ENCODE measurements at regions not wholly inside any gene's neighbourhood (a gene's known extent, or its start where the extent isn't known, plus 50 kb on each side); places are given as distances from the start of the nearest gene placed in this dataset.

- TF ChIP-seq CTCF (IDR thresholded peaks at IDR 0.05; ENCODE audit: extremely low read depth in 1 of 2, insufficient read depth in 1 of 2, low read depth in 1 of 2, low read length in 2 of 2) (no peak), POLR2A (IDR thresholded peaks at IDR 0.05; ENCODE audit: low read depth, low read length) (no peak)
Measured at GRCh38 chr21:38959692-38960061, 153.9 kb downstream of the ETS2 start.

Measured in endothelial cell of umbilical vein (primary cell).